Small intestine (tissue), 7 donors: ENCODE measurements at regions not wholly inside any gene's neighbourhood (a gene's known extent, or its start where the extent isn't known, plus 50 kb on each side); places are given as distances from the start of the nearest gene placed in this dataset.

Source experiments
- DNase-seq, 2 donors: peaks; one replicate each; pipeline versions ENCODE4 v3.0.0 to v3.0.0-alpha.2; 2013
- FAIRE-seq: peaks from 2 replicates; lab custom pipeline; 2012; peaks lifted over from hg19 to GRCh38; lab: Jason Lieb, UNC
- H3K27ac ChIP-seq, 3 donors: one replicate each; pipeline ENCODE4 v1.5.1; 2013; ENCODE audit warnings: low read length in 2 of 3, mild to moderate bottlenecking in 2 of 3, control low read depth in 1 of 3, inconsistent platforms in 1 of 3, low read depth in 1 of 3, moderate library complexity in 1 of 3
- H3K27me3 ChIP-seq, 3 donors: one replicate each; pipeline ENCODE4 v1.6.1; 2013; ENCODE audit warnings: low read length in 3 of 3, inconsistent platforms in 1 of 3; ENCODE audit not compliant: control insufficient read depth in 3 of 3, insufficient read depth in 3 of 3
- H3K36me3 ChIP-seq, 3 donors: one replicate each; pipeline ENCODE4 v1.6.1; 2013; ENCODE audit warnings: low read length in 3 of 3, inconsistent platforms in 1 of 3, low read depth in 1 of 3, mild to moderate bottlenecking in 1 of 3, moderate library complexity in 1 of 3; ENCODE audit not compliant: control insufficient read depth in 3 of 3, insufficient read depth in 2 of 3
- H3K4me1 ChIP-seq, 3 donors: one replicate each; pipeline ENCODE4 v1.6.1; 2013; ENCODE audit warnings: low read length in 2 of 3, inconsistent platforms in 1 of 3, low read depth in 1 of 3, mild to moderate bottlenecking in 1 of 3, moderate library complexity in 1 of 3; ENCODE audit not compliant: control insufficient read depth in 3 of 3, insufficient read depth in 2 of 3
- H3K4me3 ChIP-seq, 3 donors: one replicate each; pipeline ENCODE4 v1.5.1; 2013; ENCODE audit warnings: low read length in 3 of 3, control low read depth in 1 of 3, inconsistent platforms in 1 of 3, low read depth in 1 of 3, mild to moderate bottlenecking in 1 of 3, moderate library complexity in 1 of 3
- H3K9me3 ChIP-seq, 2 donors: one replicate each; pipeline ENCODE4 v1.6.1; 2013; ENCODE audit warnings: low read depth in 1 of 2, low read length in 1 of 2; ENCODE audit not compliant: control insufficient read depth in 2 of 2, insufficient read depth in 1 of 2
- WGBS, 3 donors: extraction: QIAGEN DNeasy Blood & Tissue Kit; methylation state at CpG; one replicate each; pipeline ENCODE4 v1.1.7; 2013; 5-methylcytosine and 5-hydroxymethylcytosine counted together
- donor health status: healthy with polysubstance abuse.
- donor health status: control.
- donor health status: control.
- donor health status: Bipolar disorder and iron deficiency.
- donor health status: healthy.

GRCh38 chr6:87875781-87876180 is 171.9 kb upstream of the SPACA1 start:
- Histone ChIP-seq H3K27me3 (no peaks in the 10 kb centered on the region), H3K36me3 (no peaks in the 10 kb centered on the region), H3K4me1 (no peaks in the 10 kb centered on the region), H3K27ac (no peak overlapping the region), H3K9me3 (no peaks in the 10 kb centered on the region), H3K4me3 (no peak overlapping the region)
- 43 to 78% (median 75%) methylated on average over 1 of the region's 1 CpG for WGBS, 3 donors
- no peak for FAIRE-seq
- DNase-seq, result no peak

- no peak overlapping the region for H3K4me3 ChIP-seq
- no peaks in the 10 kb centered on the region for H3K36me3 ChIP-seq
- no peaks in the 10 kb centered on the region for H3K4me1 ChIP-seq
- no peaks in the 10 kb centered on the region for H3K9me3 ChIP-seq
- FAIRE-seq (no peak), DNase-seq (no peak)
- WGBS, 3 donors, result 87 to 93% (median 91%) methylated on average over 3 of the region's 3 CpGs
- H3K27me3 ChIP-seq, result no peaks in the 10 kb centered on the region
- no peak overlapping the region for H3K27ac ChIP-seq
Observed at GRCh38 chr6:87873556-87873955, 171.5 kb upstream of the AKIRIN2 start.

- FAIRE-seq (no peak), DNase-seq (no peak)
- Histone ChIP-seq H3K4me3 (no peak overlapping the region), H3K27me3 (no peaks in the 10 kb centered on the region), H3K36me3 (no peaks in the 10 kb centered on the region), H3K9me3 (no peaks in the 10 kb centered on the region), H3K4me1 (no peaks in the 10 kb centered on the region), H3K27ac (no peak overlapping the region)
- WGBS, 3 donors, result 43 to 66% (median 59%) methylated on average over 3 of the region's 3 CpGs
Observed at GRCh38 chr6:87870556-87870955, 168.5 kb upstream of the AKIRIN2 start.

- Histone ChIP-seq H3K4me1 (no peaks in the 10 kb centered on the region), H3K27me3 (no peaks in the 10 kb centered on the region), H3K4me3 (no peak overlapping the region), H3K27ac (no peak overlapping the region), H3K36me3 (no peaks in the 10 kb centered on the region), H3K9me3 (peaks cover 0 to 2% of the 10 kb centered on the region in 2 donors)
- DNase-seq (no peak), FAIRE-seq (no peak)
- 72 to 76% (median 73%) methylated on average over 7 of the region's 7 CpGs for WGBS, 3 donors
Observed at GRCh38 chr6:87869064-87869905, 167.3 kb upstream of the AKIRIN2 start.

DNA sequence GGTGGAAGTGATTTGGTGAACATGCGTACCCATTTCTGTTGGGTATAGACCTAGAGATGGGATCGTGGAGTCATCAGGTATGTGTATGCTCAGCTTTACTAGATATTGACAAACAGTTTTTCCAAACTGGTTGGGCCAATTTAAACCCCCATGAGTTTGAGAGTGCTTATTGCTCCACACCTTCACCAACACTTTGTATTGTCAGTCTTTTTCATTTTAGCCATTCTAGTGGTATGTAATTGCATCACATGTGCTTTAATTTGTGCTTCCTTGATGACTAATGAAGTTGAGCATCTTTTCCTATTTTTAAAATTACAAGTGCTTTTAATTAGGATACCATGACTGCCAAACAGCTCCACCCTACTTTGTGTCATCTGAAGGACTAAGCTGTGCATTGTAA is 158.9 kb upstream of the AKIRIN2 start:
- Histone ChIP-seq H3K36me3 (no peaks in the 10 kb centered on the region), H3K9me3 (peaks cover 0 to 7% of the 10 kb centered on the region in 2 donors), H3K4me3 (no peak overlapping the region), H3K27me3 (no peaks in the 10 kb centered on the region), H3K27ac (no peak overlapping the region), H3K4me1 (no peaks in the 10 kb centered on the region)
- FAIRE-seq (no peak), DNase-seq (no peak)
- WGBS, 3 donors, result 91 to 100% (median 95%) methylated on average over 2 of the region's 2 CpGs

- DNase-seq (no peak), FAIRE-seq (no peak)
- Histone ChIP-seq H3K27me3 (no peaks in the 10 kb centered on the region), H3K9me3 (peaks cover 0 to 3% of the 10 kb centered on the region in 2 donors), H3K36me3 (no peaks in the 10 kb centered on the region), H3K4me1 (no peaks in the 10 kb centered on the region), H3K4me3 (no peak overlapping the region), H3K27ac (no peak overlapping the region)
- 17 to 47% (median 39%) methylated on average over 1 of the region's 1 CpG for WGBS, 3 donors
Observed at GRCh38 chr6:87858440-87858839, 156.4 kb upstream of the AKIRIN2 start.

DNA sequence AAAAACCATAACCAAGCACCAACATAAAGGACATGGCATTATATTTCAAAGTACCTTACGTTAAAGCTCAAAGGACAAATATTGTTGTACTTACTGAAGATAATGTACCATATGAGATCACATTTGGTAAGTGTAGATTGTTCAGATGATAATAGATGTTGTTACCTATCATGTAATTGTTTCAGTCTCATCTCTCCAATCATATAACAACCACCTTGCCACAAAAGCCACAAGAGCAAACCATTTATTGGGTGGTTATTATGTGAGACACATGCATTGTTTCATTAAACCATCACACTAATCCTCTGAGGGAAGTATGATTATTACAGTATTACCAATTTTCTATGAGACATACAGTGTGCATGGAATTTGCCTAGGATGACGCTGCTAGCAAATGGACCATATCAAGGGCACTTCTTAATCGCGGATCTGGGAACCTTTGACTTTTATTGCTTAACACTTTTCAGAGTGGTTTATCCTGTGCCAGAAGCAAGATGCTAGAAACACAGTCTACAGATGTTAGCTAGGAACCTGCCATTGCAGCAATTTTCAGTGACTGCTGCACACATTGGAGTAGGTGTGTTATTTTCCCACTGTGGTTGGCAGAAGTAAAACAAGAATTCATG is 149.8 kb upstream of the AKIRIN2 start:
- Histone ChIP-seq H3K36me3 (no peaks in the 10 kb centered on the region), H3K27me3 (no peaks in the 10 kb centered on the region), H3K4me1 (peaks cover 0 to 4% (median 0%) of the 10 kb centered on the region in 3 donors), H3K27ac (no peak overlapping the region), H3K9me3 (no peaks in the 10 kb centered on the region), H3K4me3 (no peak overlapping the region)
- FAIRE-seq, result no peak
- 84 to 91% (median 89%) methylated on average over 4 of the region's 4 CpGs for WGBS, 3 donors
- no peak for DNase-seq

- H3K27me3 ChIP-seq, result no peaks in the 10 kb centered on the region
- peaks cover 0 to 4% (median 0%) of the 10 kb centered on the region in 3 donors for H3K4me1 ChIP-seq
- FAIRE-seq (no peak), DNase-seq (peak in 1 of 2 donors; percentile 35)
- WGBS, 3 donors, result 57 to 62% (median 57%) methylated on average over 3 of the region's 3 CpGs
- H3K36me3 ChIP-seq, result no peaks in the 10 kb centered on the region
- H3K27ac ChIP-seq, result no peak overlapping the region
- H3K4me3 ChIP-seq, result no peak overlapping the region
- H3K9me3 ChIP-seq, result no peaks in the 10 kb centered on the region
Observed at GRCh38 chr6:87848616-87849015, 146.6 kb upstream of the AKIRIN2 start.
